LNCaP clone FGC (cell line): ENCODE measurements at regions not wholly inside any gene's neighbourhood (a gene's known extent, or its start where the extent isn't known, plus 50 kb on each side); places are given as distances from the start of the nearest gene placed in this dataset.
"Not testable (repeated sequence)": the region's sequence is repeated elsewhere in the genome, so short reads cannot be mapped to it uniquely, and the experiment has no call there.

Source experiments
- DNase-seq: peaks from one replicate; pipeline ENCODE4 v3.0.0-alpha.2; 2011; ENCODE audit warnings: low read depth
- H3K4me3 ChIP-seq: 2 replicates; pipeline ENCODE4 v1.5.1; 2011; ENCODE audit warnings: mild to moderate bottlenecking, low read depth, low read length, control low read depth
- TF ChIP-seq, protein P1 (sequence below): IDR thresholded peaks from 2 replicates; pipeline ENCODE4 v1.5.1; 2012; ENCODE audit warnings: mild to moderate bottlenecking; ENCODE audit not compliant: control insufficient read depth, insufficient read depth; ENCODE audit errors: extremely low read depth

DNA sequence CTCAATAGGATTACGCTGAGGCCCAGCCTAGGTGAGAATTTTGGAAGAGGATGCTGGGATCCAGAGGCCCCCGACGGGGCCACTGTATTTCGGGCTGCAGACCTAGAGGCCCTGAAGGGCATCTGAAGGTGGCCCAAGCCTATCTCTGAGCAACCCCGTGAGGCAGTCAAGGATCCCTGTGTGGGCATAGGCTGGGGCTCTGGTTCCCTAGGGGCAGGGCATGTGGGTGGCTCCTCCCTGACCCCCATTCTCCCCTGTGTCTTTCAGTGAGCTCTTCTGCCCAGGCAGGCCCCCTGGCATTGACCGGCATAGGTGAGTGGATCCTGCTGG lies 216.0 kb downstream of the SNRPN start:
- H3K4me3 ChIP-seq, result no peak overlapping the region
- TF ChIP-seq, protein P1, sequence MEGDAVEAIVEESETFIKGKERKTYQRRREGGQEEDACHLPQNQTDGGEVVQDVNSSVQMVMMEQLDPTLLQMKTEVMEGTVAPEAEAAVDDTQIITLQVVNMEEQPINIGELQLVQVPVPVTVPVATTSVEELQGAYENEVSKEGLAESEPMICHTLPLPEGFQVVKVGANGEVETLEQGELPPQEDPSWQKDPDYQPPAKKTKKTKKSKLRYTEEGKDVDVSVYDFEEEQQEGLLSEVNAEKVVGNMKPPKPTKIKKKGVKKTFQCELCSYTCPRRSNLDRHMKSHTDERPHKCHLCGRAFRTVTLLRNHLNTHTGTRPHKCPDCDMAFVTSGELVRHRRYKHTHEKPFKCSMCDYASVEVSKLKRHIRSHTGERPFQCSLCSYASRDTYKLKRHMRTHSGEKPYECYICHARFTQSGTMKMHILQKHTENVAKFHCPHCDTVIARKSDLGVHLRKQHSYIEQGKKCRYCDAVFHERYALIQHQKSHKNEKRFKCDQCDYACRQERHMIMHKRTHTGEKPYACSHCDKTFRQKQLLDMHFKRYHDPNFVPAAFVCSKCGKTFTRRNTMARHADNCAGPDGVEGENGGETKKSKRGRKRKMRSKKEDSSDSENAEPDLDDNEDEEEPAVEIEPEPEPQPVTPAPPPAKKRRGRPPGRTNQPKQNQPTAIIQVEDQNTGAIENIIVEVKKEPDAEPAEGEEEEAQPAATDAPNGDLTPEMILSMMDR, result no peak
- DNase-seq, result no peak

DNA sequence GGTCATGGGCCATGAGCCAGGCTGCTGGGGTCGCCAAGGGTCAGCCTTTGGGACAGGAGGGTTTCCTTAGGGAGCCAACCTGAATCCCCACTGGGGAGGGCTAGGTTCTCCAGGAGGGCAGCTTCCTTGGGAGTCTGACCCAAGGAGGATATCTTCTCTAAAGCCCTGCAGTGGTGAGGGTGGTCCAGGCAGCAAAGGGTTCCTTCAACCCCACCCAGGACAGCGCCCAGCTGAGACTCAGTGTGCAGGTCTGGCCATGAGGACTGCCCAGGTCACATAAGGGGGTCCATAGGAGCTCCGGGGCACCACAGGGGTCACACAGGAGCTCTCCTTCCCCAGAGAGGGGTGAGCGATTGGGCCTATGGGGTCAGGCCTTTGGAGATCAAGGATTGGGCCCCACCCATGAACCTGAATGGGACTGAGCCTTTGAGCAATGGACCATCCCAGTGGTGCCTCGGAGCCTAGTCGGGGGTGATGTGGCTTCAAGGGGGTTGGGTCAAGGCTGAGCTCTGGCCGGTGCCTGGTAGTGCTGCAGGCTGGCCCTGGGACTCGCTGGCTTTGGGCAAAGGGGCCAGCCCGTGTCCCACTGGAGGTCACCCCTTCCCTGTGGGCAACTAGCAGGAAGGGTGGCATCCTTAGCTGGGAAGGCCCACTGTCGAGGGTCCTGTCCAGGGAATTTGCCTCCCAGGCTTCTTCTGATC lies 216.5 kb downstream of the SNRPN start:
- TF ChIP-seq, protein P1, result no peak
- no peak for DNase-seq
- H3K4me3 ChIP-seq, result no peak overlapping the region

DNA sequence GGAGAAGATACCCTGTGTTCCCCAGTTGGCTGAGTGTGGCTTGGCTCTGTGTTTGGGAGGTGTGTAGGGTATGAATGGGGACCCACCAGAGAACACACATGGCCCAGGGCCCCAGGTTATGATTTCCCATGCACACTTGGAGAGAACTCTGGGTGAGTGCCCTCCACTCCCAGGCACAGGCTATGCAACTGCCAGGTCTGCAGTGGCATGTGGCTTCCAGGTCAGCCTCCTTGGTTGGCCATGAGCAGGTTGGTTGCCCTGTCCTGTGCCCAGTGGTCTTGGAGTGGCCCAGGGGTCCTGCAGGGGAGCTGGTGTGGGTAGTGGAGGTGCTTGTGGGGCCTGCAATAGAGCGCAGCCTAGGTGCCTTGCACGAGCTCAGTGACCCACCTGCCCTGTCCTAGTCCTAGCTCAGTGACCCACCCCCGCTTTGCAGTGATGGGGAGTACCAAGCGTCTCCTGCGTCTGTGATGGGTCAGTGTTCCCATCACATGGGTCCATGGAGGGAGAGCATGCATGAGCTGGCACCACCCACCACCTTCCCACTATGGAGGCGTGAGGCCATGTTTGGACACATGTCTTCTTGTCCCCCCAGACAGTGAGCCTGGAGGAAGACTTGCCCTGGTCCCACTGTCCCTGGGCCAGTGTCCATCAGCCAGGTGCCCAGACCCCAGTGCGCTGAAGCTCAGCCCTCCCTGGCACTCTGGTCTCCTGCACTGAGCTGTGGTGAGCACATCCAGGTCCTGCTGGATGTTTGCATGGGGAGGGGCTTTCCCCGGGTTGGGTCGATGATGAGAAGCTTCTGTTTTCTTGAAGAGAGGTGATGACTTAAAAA lies 217.3 kb downstream of the SNRPN start:
- H3K4me3 ChIP-seq, result no peak overlapping the region
- DNase-seq, result no peak
- TF ChIP-seq, protein P1, result no peak

DNA sequence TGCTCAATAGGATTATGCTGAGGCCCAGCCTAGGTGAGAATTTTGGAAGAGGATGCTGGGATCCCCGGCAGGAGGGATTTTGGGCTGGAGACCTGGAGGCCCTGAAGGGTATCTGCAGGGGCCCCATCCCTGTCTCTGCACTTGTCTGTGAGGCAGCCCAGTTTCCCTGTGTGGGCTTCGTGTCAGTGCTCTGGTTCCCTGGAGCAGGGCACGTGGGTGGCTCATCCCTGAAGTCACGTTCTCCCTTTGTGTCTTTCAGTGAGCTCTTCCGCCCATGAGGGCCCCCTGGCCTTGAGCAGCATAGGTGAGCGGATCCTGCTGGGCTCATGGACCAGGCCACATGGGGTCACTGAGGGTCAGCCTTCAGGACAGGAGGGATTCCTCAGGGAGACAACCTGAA lies 217.9 kb downstream of the SNRPN start:
- DNase-seq, result no peak
- no peak overlapping the region for H3K4me3 ChIP-seq
- TF ChIP-seq, protein P1, result no peak

DNA sequence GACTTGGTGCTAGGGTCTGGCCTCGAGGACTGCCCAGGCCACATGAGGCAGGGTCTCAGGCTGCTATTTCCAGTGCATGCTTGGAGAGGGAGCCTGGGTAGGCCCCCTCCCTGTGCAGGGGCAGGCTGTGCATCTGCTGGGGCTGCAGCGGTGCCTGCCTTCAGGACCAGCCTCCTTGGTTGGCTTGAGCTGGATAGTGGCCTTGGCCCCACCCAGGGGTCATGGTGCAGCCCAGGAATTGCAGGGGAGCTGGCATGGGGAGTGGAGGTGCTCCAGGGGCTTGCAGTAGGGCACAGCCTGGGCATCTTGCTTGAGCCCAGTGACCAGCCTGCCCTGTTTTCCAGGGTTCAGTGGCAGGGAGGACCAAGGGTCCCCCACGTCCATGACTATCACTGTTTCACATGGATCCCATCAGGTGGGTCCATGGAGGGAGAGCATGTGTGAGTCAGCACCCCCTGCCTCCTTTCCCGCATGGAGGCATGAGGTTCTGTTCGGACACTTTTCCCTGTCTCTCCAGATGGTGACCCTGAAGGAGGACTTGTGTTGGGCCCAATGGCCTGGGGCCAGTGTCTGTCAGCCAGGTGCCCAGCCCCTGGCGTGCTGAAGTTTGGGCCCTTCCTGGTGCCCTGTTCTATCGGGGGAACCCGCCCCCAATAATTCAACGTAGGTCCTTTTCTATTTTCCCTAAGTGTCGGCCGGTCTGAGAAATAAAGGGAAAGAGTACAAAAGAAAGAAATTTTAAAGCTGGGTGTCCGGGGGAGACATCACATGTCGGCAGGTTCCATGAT lies 218.6 kb downstream of the SNRPN start:
- DNase-seq, result no peak

DNA sequence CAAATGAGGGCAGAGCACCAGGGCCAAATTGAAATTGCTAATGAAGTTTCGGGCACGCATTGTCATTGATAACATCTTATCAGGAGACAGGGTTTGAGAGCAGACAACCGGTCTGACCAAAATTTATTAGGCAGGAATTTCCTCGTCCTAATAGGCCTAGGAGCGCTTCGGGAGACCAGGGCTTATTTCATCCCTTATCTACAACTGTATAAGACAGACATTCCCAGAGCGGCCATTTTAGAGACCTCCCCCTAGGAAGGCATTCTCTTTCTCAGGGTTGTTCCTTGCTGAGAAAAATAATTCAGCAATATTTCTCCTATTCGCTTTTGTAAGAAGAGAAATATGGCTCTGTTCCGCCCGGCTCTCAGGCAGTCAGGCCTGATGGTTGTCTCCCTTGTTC lies 219.4 kb downstream of the SNRPN start:
- not testable (repeated sequence) for DNase-seq, H3K4me3 ChIP-seq

More for the DNA sequence above, 218.6 kb downstream of the SNRPN start:
- TF ChIP-seq, protein P1, result no peak
- no peak overlapping the region for H3K4me3 ChIP-seq
